T-helper 17 cell (primary cell): ENCODE measurements at regions not wholly inside any gene's neighbourhood (a gene's known extent, or its start where the extent isn't known, plus 50 kb on each side); places are given as distances from the start of the nearest gene placed in this dataset.

Experiments
- ATAC-seq: fragments of 150-1000 bp; cut with Tn5 transposase; 2 replicates; pipeline ENCODE4 v1.10.0; 2021; ENCODE audit warnings: mild to moderate bottlenecking, moderate library complexity
- DNase-seq, 3 donors: peaks; one replicate each; pipeline versions ENCODE4 v3.0.0 to v3.0.0-alpha.2; 2020 to 2021
- H3K9me3 ChIP-seq: one replicate; pipeline ENCODE4 v1.7.0; 2013; ENCODE audit warnings: low read length, mild to moderate bottlenecking; ENCODE audit not compliant: control insufficient read depth, poor library complexity, severe bottlenecking
- H3K27ac Mint-ChIP-seq: one replicate; pipeline ENCODE4 v1.8.0; 2022; ENCODE audit warnings: mild to moderate bottlenecking, moderate library complexity, mixed read lengths
- H3K27me3 Mint-ChIP-seq: one replicate; pipeline ENCODE4 v1.8.0; 2022; ENCODE audit warnings: mixed read lengths
- H3K36me3 Mint-ChIP-seq: one replicate; pipeline ENCODE4 v1.8.0; 2022; ENCODE audit warnings: low read depth, mixed read lengths
- H3K4me1 Mint-ChIP-seq: one replicate; pipeline ENCODE4 v1.8.0; 2022; ENCODE audit warnings: mild to moderate bottlenecking, mixed read lengths
- H3K4me3 Mint-ChIP-seq: one replicate; pipeline ENCODE4 v1.8.0; 2022; ENCODE audit warnings: mild to moderate bottlenecking, moderate library complexity, mixed read lengths

DNA sequence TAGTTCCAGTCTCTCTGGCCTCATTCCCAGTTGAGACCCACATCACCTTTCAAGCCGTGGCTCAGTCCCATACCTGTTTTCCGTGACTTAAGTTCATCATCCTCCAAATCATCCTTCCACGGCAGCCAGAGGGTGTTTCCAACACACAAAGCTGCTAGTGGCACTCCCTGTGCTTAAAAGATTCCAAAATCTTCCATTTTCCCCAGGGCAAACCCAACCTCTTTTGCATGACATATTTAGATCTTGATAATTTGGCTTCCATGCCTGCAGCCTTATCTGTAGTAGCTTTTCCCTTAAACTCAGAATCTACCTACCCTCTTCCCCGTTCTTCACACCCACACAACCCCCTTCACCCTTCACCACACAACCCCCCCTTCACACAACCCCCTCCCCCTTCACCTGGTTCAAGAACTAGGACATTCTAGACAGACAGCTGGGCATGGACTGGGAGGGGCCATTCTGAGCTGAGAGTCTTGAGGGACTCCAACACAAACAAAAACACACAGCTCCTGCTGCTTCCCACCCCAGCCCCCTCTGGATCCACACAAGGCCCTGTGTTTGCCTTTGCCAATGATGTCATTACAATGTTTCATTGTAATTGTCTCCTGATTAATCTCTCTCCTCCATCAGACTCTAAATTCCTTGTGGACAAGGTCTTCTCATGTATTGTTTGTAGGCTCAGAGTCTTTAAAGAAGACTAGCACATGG, 268.2 kb downstream of the SH3GL2 start:
- Mint-ChIP-seq H3K4me3 (no peak overlapping the region), H3K4me1 (no peaks in the 10 kb centered on the region)

DNA sequence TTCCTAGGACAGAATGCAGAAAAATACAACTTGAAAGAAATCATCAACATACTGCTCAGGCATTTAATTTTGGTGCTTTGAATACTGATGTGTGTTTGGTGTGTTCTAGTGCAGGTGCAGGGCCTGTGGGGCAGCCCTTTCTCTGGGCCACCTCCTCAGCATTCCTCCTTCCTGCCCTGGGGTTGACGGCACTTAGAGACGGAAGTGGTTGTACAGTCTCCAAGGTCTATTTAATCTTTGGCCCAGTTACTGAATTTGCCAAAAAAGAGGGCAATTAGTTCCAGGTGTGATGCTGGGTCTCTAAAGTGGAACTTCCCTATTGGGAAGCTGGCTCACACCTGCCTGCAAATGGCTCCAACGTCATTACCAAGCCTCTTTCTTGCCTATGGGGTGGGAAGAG, 269.0 kb downstream of the SH3GL2 start:
- no peaks in the 10 kb centered on the region for H3K4me1 Mint-ChIP-seq
- ATAC-seq (no peak), DNase-seq (no peak)
- H3K27me3 Mint-ChIP-seq: no peaks in the 10 kb centered on the region
- no peaks in the 10 kb centered on the region for H3K9me3 ChIP-seq
- H3K27ac Mint-ChIP-seq: no peak overlapping the region
- no peak overlapping the region for H3K4me3 Mint-ChIP-seq
- no peaks in the 10 kb centered on the region for H3K36me3 Mint-ChIP-seq

More for the DNA sequence above, 268.2 kb downstream of the SH3GL2 start:
- no peaks in the 10 kb centered on the region for H3K36me3 Mint-ChIP-seq
- ATAC-seq: no peak
- H3K27ac Mint-ChIP-seq: no peak overlapping the region
- no peak for DNase-seq
- H3K27me3 Mint-ChIP-seq: no peaks in the 10 kb centered on the region
- H3K9me3 ChIP-seq: no peaks in the 10 kb centered on the region

DNA sequence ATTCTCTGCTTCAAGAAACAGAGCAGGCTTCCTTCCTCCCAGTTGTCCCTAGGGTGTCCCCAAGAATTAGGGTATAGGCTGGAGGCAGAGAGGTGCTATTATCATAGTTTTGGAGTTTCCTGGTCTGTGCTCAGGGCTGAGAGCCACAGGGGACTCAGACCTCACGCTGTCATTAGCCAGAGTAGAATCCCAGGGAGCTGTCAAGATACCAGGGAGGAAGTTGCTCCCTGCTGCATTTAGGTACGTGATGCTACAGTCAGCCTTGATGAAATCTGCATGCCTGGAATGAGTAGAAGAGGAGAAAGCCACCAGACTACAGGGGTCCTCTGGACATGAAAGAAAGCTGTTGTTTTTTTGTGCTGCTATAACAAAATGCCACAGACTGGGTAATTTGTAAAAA, 273.2 kb downstream of the SH3GL2 start:
- H3K4me3 Mint-ChIP-seq: no peak overlapping the region

DNA sequence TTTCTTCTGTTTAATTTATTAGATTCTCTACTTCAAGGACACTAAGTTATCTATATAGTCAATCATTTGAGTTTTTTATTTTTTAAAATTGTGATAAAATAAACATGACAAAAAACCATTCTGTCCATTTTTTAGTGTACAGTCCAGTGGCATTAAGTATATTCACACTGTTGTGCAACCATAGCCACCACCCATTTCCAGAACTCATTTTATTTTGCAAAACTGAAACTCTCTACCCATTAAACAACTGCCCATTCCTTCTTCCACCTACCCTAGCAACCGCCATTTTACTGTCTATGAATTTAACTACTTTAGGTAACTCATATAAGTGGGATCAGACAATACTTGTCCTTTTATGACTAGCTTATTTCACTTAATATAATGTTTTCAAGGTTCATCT, 275.6 kb downstream of the SH3GL2 start:
- no peak overlapping the region for H3K27ac Mint-ChIP-seq
- no peaks in the 10 kb centered on the region for H3K9me3 ChIP-seq
- H3K27me3 Mint-ChIP-seq: no peaks in the 10 kb centered on the region
- DNase-seq (no peak), ATAC-seq (no peak)
- H3K4me1 Mint-ChIP-seq: no peaks in the 10 kb centered on the region
- H3K36me3 Mint-ChIP-seq: no peaks in the 10 kb centered on the region
- no peak overlapping the region for H3K4me3 Mint-ChIP-seq

More for the DNA sequence above, 273.2 kb downstream of the SH3GL2 start:
- ATAC-seq (no peak), DNase-seq (no peak)
- H3K4me1 Mint-ChIP-seq: no peaks in the 10 kb centered on the region
- H3K27ac Mint-ChIP-seq: no peak overlapping the region
- no peaks in the 10 kb centered on the region for H3K27me3 Mint-ChIP-seq
- H3K36me3 Mint-ChIP-seq: no peaks in the 10 kb centered on the region
- no peaks in the 10 kb centered on the region for H3K9me3 ChIP-seq

DNA sequence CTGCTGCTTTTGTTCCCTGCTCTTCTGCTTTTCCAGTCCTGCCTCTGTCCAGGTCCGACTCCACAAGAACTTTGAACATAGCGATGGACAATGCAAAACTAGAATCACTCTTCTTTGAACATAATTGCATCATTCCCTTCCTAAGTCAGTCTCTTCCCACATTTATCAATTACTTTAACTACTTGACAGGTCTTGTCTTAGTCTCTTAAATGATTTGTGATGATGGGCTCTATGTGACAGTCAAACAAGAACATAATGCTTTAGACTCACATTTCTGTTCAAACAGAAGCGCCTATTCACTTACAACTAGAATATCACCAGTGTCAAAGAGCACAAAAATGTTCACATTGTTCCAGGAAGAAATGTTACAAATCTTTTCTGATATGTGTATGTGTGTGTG, 278.1 kb downstream of the SH3GL2 start:
- no peak overlapping the region for H3K4me3 Mint-ChIP-seq
- DNase-seq (no peak), ATAC-seq (no peak)
- H3K4me1 Mint-ChIP-seq: no peaks in the 10 kb centered on the region
- no peaks in the 10 kb centered on the region for H3K9me3 ChIP-seq
- no peaks in the 10 kb centered on the region for H3K36me3 Mint-ChIP-seq
- H3K27me3 Mint-ChIP-seq: no peaks in the 10 kb centered on the region
- no peak overlapping the region for H3K27ac Mint-ChIP-seq

DNA sequence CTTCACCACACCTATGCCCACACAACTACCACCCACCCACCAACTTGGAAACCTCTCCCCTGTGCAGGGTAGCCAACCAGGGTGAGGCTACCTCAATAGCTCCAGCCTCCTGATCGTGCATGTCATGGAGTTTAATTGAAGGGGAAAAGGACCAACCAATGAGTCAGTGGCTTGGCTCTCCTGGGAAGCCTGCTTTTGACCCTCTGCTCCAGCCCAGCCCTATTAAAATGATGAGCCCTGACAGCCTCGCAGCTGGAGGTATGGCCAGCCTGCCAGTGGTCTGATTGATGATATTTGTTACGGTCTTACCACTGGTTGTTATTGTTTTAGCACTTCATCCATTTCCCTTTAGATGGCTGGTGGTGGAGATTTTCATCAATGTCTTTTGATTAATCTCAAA, 280.4 kb downstream of the SH3GL2 start:
- no peaks in the 10 kb centered on the region for H3K27me3 Mint-ChIP-seq
- DNase-seq (no peak), ATAC-seq (no peak)
- H3K4me1 Mint-ChIP-seq: no peaks in the 10 kb centered on the region
- no peak overlapping the region for H3K4me3 Mint-ChIP-seq
- no peak overlapping the region for H3K27ac Mint-ChIP-seq
- no peaks in the 10 kb centered on the region for H3K9me3 ChIP-seq
- H3K36me3 Mint-ChIP-seq: no peaks in the 10 kb centered on the region

DNA sequence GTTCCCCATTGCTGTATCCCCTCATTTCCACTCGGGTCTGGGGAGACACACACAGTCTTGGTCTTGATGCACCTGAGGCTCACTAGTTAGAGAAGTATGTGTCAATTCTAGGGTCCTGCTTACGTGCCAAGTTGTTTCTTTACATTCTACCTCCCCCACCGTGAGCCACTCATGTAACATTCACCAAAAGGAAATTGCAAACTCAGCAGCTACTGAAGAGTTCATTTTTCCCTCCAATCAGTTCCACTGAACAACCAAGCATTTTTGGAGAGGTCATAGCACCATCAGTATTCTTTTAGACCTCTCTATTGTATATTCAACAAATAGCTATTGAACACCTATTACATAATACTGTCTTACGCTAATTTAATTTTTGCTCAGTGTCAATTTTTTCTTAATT, 281.1 kb downstream of the SH3GL2 start:
- H3K27ac Mint-ChIP-seq: no peak overlapping the region
- no peak for ATAC-seq

DNA sequence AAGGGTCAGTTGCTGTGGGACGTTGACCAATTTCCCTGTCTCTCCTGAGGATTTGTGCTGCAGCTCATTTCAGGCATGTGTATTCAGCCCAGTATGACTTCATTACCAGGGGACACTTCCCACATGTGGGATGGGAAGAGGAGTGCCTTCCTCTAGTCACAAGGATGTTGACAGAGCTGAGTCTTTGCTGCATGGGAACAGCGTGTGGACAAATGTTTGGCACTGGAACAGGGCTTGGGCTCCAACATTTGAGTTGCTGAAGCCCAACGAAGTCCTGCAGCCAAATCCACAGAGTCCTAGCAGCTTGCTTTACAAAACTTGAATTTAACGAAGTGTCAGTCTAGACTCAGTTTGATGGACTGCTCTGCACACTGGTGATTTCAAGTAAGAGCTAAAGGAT, 283.2 kb downstream of the SH3GL2 start:
- Mint-ChIP-seq H3K27me3 (no peaks in the 10 kb centered on the region), H3K4me1 (no peaks in the 10 kb centered on the region), H3K27ac (no peak overlapping the region), H3K36me3 (no peaks in the 10 kb centered on the region), H3K4me3 (no peak overlapping the region)
- DNase-seq (no peak), ATAC-seq (no peak)
- H3K9me3 ChIP-seq: no peaks in the 10 kb centered on the region

More for the DNA sequence above, 281.1 kb downstream of the SH3GL2 start:
- H3K9me3 ChIP-seq: no peaks in the 10 kb centered on the region
- no peaks in the 10 kb centered on the region for H3K27me3 Mint-ChIP-seq
- no peak overlapping the region for H3K4me3 Mint-ChIP-seq
- no peaks in the 10 kb centered on the region for H3K36me3 Mint-ChIP-seq
- no peak for DNase-seq
- H3K4me1 Mint-ChIP-seq: no peaks in the 10 kb centered on the region

DNA sequence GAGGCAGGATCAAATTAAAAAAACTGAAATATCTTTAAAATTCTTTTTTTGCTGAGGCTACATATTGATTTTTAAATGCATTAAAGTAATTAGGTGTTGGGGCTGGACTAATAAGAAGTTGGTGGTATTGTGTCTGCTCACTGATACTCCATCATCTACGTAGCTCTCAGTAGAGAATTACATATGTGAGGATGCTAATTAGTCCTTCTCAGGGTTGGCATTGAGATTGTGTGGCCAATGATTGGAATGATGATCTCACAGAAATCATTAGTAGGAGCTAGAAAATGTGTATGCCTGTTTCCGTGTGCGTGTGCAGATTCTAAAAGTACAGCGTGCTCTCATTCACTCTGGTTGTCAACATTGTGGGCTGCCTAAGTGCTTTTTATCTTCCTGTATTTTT, 283.8 kb downstream of the SH3GL2 start:
- Mint-ChIP-seq H3K36me3 (no peaks in the 10 kb centered on the region), H3K4me1 (no peaks in the 10 kb centered on the region), H3K27me3 (no peaks in the 10 kb centered on the region), H3K4me3 (no peak overlapping the region), H3K27ac (no peak overlapping the region)
- DNase-seq (no peak), ATAC-seq (no peak)
- no peaks in the 10 kb centered on the region for H3K9me3 ChIP-seq

DNA sequence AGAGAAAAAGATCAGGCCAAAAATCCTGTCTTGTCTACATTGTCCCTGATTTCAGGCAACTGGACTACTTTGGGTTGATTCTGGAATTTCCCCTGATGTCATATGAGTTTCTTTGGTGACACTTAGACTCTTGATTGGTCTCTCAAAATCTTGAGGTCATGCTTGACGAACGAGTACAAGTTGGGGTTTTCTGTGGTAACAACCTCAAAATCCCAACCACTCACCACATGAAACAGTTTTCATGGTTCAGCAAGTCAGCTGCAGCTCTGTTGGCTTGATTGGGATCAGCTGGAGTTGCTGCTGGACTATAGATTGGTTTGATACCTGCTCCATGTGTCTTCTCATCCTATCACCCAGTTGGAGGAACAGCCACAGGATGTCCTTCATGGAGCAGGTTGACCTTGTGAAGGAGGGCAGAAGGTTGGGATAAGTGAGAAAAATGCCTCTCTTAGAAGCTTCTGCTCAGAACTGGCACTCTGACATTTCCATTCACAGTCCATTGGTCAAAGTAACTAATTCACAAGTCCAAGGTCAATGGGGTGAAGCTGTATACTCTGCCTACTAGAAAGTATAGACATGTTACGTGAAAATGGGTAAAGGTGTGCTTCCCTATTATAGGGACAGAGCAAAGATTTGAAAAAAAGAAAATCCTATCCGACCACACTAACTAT, 284.5 kb downstream of the SH3GL2 start:
- Mint-ChIP-seq H3K4me1 (no peaks in the 10 kb centered on the region), H3K4me3 (no peak overlapping the region), H3K27me3 (no peaks in the 10 kb centered on the region), H3K27ac (no peak overlapping the region), H3K36me3 (no peaks in the 10 kb centered on the region)
- H3K9me3 ChIP-seq: no peaks in the 10 kb centered on the region
- DNase-seq: no peak
- ATAC-seq: no peak

DNA sequence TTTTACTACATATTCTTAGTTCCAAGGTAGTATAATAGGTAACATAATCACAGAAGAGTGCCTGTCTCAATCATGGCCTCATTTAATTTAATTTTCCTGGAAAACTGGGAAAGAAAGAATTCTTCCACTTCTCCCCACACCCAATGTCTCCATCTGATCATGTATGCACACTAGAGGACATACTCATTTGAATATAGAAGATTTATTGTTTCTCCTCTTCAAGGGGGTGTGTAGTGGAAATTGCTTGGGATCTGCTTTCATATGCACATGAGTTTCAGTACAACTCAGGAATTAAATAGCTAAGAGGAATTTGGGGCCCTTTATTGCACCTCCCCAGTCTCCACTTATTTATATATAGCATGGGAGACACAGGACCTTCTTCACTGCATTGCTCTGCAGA, 285.1 kb downstream of the SH3GL2 start:
- H3K4me3 Mint-ChIP-seq: no peak overlapping the region
- H3K9me3 ChIP-seq: no peaks in the 10 kb centered on the region
- DNase-seq: no peak
- no peaks in the 10 kb centered on the region for H3K27me3 Mint-ChIP-seq
- no peak overlapping the region for H3K27ac Mint-ChIP-seq
- no peak for ATAC-seq
- no peaks in the 10 kb centered on the region for H3K4me1 Mint-ChIP-seq
- no peaks in the 10 kb centered on the region for H3K36me3 Mint-ChIP-seq

DNA sequence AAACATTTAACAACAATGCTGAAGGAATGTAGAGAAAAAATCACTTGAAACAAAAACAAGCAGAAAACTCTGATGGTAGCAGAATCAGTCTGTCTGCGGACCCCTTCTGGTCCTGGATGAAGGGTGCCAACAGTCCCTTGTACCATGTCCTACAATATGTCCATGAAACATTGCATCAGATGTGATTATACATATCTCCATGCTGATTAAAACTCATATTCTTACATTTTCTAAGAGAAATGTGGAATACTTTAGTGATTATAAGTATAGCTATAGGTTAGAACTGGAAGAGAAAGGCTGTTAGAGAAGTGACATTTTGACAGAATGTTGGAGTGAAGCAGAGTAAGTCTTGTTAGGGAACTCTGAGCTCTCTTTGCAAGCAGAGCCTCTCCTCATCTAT, 286.1 kb downstream of the SH3GL2 start:
- Mint-ChIP-seq H3K27ac (no peak overlapping the region), H3K36me3 (no peaks in the 10 kb centered on the region), H3K4me3 (no peak overlapping the region), H3K4me1 (no peaks in the 10 kb centered on the region), H3K27me3 (no peaks in the 10 kb centered on the region)
- DNase-seq: no peak
- H3K9me3 ChIP-seq: no peaks in the 10 kb centered on the region
- ATAC-seq: no peak

DNA sequence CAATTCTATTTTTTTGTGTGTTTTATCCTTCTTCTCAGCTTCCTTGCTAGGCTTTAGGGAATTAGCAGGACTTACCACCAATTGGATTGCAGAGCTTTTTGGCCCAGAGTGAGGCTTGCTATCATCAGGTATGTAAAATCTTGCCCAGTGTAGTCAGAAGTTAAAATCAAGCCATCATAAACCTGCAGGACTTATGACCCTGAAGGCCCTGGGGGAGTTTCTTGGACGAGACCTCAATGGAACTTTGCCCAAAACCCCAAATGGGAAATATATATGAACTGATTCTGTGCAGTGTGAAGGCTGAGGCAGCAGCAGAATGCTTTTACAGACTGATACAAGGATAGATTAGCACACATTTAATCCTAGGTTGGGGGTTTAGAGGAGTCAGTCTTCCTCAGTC, 287.0 kb downstream of the SH3GL2 start:
- Mint-ChIP-seq H3K4me1 (no peaks in the 10 kb centered on the region), H3K36me3 (no peaks in the 10 kb centered on the region), H3K4me3 (no peak overlapping the region), H3K27ac (no peak overlapping the region), H3K27me3 (no peaks in the 10 kb centered on the region)
- DNase-seq: no peak
- H3K9me3 ChIP-seq: no peaks in the 10 kb centered on the region
- no peak for ATAC-seq

DNA sequence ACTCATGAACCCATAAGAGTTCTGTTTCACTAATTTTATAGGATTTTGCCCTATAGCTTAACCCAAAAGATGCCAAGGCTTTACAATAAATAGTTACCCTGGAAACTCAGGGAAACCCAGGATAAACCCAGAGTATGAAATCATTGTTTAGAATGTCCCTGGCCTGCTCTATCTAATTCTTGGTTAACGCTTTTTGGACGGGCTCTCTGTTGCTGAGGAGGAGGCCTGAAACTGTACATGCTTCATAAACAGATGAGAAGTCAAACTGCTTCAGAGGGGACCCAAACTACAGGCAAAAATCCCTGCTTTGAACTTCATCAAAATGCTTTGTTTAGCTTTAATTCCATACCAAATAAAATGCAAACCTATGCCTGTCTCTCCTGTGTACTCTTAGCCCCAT, 291.9 kb downstream of the SH3GL2 start:
- H3K4me3 Mint-ChIP-seq: no peak overlapping the region
- H3K4me1 Mint-ChIP-seq: no peaks in the 10 kb centered on the region
- DNase-seq (no peak), ATAC-seq (no peak)
- H3K27me3 Mint-ChIP-seq: no peaks in the 10 kb centered on the region
- H3K27ac Mint-ChIP-seq: no peak overlapping the region
- H3K36me3 Mint-ChIP-seq: peaks cover 2% of the 10 kb centered on the region
- H3K9me3 ChIP-seq: no peaks in the 10 kb centered on the region
